ENCODE measurements at regions not wholly inside any gene's neighbourhood (a gene's known extent, or its start where the extent isn't known, plus 50 kb on each side); places are given as distances from the start of the nearest gene placed in this dataset.
"Not testable (repeated sequence)": the region's sequence is repeated elsewhere in the genome, so short reads cannot be mapped to it uniquely, and the experiment has no call there.

DNA sequence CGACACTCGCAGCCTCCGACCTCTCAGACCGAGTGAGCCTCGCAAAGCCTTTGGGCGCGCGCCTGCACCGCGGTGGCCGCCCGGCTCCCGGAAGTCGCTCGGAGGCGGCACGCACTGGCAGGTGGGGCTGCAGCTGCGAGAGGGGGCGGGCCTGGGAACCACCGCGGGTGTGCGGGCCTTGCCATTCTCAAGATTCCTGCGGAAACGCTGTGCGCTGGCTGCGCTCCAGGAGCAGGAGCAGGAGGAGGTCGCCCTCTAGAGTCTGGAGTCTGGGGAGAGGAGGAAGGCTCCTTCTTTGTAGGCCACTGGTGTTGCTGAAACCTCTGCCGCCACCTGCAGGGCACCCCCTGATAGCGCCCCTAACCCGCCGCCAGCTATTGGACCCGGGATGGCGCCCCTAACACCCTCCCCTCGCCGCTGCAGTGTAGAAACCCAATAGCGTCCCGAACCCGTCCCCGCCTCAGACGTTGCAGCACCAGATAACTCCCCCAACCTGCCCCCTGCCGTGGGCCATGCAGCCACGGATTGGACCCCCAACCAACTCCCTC lies 230.6 kb downstream of the LIPI start:
- not testable (repeated sequence) for H3K27ac ChIP-seq (ENCODE audit: low read depth, low read length); H3K4me2 ChIP-seq (ENCODE audit: low read length); H3K9me3 ChIP-seq (ENCODE audit: control insufficient read depth, insufficient read depth, low read length); H3K36me3 ChIP-seq (ENCODE audit: control insufficient read depth, low read length); H3K9me2 ChIP-seq (replicated peaks; ENCODE audit: control insufficient read depth, low read length); H3K4me3 ChIP-seq (ENCODE audit: low read length); H3F3A ChIP-seq (ENCODE audit: control insufficient read depth, insufficient read depth); H3K4me1 ChIP-seq (ENCODE audit: control insufficient read depth, low read length); H3K79me2 ChIP-seq (ENCODE audit: control insufficient read depth, low read length); H4K20me1 ChIP-seq (ENCODE audit: control insufficient read depth, insufficient read depth, low read depth, low read length); H3K27me3 ChIP-seq (ENCODE audit: control insufficient read depth, low read length)
- TF ChIP-seq, protein P1, sequence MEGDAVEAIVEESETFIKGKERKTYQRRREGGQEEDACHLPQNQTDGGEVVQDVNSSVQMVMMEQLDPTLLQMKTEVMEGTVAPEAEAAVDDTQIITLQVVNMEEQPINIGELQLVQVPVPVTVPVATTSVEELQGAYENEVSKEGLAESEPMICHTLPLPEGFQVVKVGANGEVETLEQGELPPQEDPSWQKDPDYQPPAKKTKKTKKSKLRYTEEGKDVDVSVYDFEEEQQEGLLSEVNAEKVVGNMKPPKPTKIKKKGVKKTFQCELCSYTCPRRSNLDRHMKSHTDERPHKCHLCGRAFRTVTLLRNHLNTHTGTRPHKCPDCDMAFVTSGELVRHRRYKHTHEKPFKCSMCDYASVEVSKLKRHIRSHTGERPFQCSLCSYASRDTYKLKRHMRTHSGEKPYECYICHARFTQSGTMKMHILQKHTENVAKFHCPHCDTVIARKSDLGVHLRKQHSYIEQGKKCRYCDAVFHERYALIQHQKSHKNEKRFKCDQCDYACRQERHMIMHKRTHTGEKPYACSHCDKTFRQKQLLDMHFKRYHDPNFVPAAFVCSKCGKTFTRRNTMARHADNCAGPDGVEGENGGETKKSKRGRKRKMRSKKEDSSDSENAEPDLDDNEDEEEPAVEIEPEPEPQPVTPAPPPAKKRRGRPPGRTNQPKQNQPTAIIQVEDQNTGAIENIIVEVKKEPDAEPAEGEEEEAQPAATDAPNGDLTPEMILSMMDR (IDR thresholded peaks at IDR 0.05; ENCODE audit: low read depth, low read length, poor library complexity, severe bottlenecking) = peak; percentile 25

DNA sequence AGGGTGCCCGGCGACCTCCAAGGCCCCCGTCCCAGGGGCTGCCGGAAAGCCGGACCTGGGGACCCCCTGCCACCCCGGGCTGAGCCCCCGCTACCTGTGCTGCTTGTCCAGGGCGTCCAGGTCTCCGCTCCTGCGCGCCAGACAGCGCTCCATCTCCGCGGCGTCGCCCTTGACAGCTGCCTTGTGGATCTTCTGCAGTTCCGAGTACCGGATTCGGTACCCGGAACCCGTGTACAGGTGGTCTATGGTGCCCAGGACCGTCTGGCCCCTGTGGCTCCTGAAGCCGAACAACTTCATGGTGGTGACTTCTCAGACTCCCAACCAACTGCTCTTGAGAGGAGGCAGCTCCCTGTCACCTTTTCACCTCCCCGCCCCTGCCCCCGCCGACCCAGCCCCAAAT lies 231.1 kb downstream of the LIPI start:
- H3K9me2 ChIP-seq (replicated peaks; ENCODE audit: control insufficient read depth, low read length); H3K4me3 ChIP-seq (ENCODE audit: low read length); H3K27ac ChIP-seq (ENCODE audit: low read depth, low read length); H3K36me3 ChIP-seq (ENCODE audit: control insufficient read depth, low read length); H3K4me2 ChIP-seq (ENCODE audit: low read length); H3K27me3 ChIP-seq (ENCODE audit: control insufficient read depth, low read length); H3F3A ChIP-seq (ENCODE audit: control insufficient read depth, insufficient read depth); H3K79me2 ChIP-seq (ENCODE audit: control insufficient read depth, low read length); H3K9me3 ChIP-seq (ENCODE audit: control insufficient read depth, insufficient read depth, low read length); H4K20me1 ChIP-seq (ENCODE audit: control insufficient read depth, insufficient read depth, low read depth, low read length); H3K4me1 ChIP-seq (ENCODE audit: control insufficient read depth, low read length): not testable (repeated sequence)

DNA sequence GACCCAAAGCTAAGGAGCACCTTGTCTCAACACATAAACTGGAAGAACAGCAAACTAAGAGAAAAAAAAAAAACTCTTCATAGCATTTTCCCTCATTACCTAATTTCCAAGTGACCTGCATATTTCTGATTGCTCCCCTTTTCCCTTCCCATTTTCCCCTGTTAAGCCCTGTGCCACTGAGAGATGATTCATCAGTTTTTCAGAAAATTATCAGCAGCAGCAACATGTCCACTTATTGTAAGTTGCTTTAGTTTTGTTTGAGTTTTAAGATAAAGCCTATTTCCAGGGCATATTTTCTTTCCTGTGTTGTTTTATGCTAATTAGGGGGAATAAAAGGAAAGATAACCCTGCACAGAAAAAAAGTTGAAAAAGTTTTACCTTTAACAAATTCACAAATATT lies 236.2 kb downstream of the LIPI start:
- H3F3A ChIP-seq (ENCODE audit: control insufficient read depth, insufficient read depth); H3K27ac ChIP-seq (ENCODE audit: low read depth, low read length); H3K9me3 ChIP-seq (ENCODE audit: control insufficient read depth, insufficient read depth, low read length); H3K9me2 ChIP-seq (replicated peaks; ENCODE audit: control insufficient read depth, low read length); H3K4me1 ChIP-seq (ENCODE audit: control insufficient read depth, low read length); H3K36me3 ChIP-seq (ENCODE audit: control insufficient read depth, low read length); H3K27me3 ChIP-seq (ENCODE audit: control insufficient read depth, low read length); H3K79me2 ChIP-seq (ENCODE audit: control insufficient read depth, low read length); H3K4me3 ChIP-seq (ENCODE audit: low read length); H4K20me1 ChIP-seq (ENCODE audit: control insufficient read depth, insufficient read depth, low read depth, low read length); H3K4me2 ChIP-seq (ENCODE audit: low read length): not testable (repeated sequence)

DNA sequence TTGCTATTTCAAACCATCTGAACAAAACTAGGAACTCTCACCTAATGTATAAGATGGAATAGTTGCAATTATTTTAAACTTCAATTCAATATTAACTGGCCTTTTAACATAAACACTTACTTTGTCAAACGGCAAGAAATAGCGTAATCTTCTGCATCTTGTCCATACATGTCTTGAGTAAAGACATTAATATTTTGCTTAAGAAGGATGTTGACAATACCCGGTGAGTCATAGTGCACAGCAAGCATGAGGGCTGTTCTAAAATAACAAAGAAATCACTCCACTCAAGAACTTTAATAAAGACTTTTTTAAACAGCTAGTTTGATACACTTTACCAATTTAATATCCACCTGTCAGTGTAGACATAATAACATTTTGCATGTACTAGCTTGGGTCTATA lies 240.9 kb downstream of the LIPI start:
- H3K9me3 ChIP-seq (ENCODE audit: control insufficient read depth, insufficient read depth, low read length); H3K36me3 ChIP-seq (ENCODE audit: control insufficient read depth, low read length); H3K9me2 ChIP-seq (replicated peaks; ENCODE audit: control insufficient read depth, low read length): not testable (repeated sequence)

DNA sequence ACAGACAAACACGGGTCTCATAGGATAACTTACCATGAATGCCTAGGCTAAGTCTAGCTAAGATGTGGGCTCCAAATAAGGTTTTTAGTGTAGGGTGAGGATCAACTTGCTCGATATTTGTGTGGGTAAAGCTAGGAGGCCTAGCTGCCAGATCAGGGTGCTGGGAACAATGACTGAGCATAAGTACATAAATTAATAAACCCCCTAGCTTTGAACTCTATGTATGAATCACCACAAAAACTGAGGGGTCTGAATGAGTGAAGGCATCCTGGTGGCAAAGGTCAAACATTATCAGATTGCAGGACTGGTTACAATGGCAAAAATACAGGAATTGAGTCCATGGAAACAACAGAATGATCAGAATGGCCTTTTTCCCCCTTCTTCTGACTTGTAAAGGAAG lies 241.8 kb downstream of the LIPI start:
- not testable (repeated sequence) for H4K20me1 ChIP-seq (ENCODE audit: control insufficient read depth, insufficient read depth, low read depth, low read length)

More for the DNA sequence above, 240.9 kb downstream of the LIPI start:
- H3K4me3 ChIP-seq (ENCODE audit: low read length); H3K27ac ChIP-seq (ENCODE audit: low read depth, low read length); H3K4me2 ChIP-seq (ENCODE audit: low read length); H3K4me1 ChIP-seq (ENCODE audit: control insufficient read depth, low read length); H3K27me3 ChIP-seq (ENCODE audit: control insufficient read depth, low read length); H4K20me1 ChIP-seq (ENCODE audit: control insufficient read depth, insufficient read depth, low read depth, low read length); H3K79me2 ChIP-seq (ENCODE audit: control insufficient read depth, low read length); H3F3A ChIP-seq (ENCODE audit: control insufficient read depth, insufficient read depth): not testable (repeated sequence)

DNA sequence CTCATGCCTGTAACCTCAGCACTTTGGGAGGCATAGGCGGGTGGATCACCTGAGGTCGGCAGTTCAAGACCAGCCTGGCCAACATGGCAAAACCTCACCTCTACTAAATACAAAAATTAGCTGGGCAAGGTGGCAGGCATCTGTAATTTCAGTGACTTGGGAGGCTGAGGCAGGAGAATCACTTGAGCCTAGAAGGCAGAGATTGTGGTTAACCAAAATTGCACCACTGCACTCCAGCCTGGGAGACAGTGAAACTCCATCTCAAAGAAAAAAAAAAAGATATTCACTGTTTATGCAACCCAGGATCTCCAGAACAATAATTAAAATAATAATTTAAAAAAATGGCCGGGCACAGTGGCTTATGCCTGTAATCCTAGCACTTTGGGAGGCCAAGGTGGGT lies 247.5 kb downstream of the LIPI start:
- H3K36me3 ChIP-seq (ENCODE audit: control insufficient read depth, low read length); H3K9me2 ChIP-seq (replicated peaks; ENCODE audit: control insufficient read depth, low read length); H4K20me1 ChIP-seq (ENCODE audit: control insufficient read depth, insufficient read depth, low read depth, low read length); H3K4me1 ChIP-seq (ENCODE audit: control insufficient read depth, low read length); H3K4me2 ChIP-seq (ENCODE audit: low read length); H3F3A ChIP-seq (ENCODE audit: control insufficient read depth, insufficient read depth); H3K27ac ChIP-seq (ENCODE audit: low read depth, low read length); H3K4me3 ChIP-seq (ENCODE audit: low read length); H3K9me3 ChIP-seq (ENCODE audit: control insufficient read depth, insufficient read depth, low read length); H3K79me2 ChIP-seq (ENCODE audit: control insufficient read depth, low read length); H3K27me3 ChIP-seq (ENCODE audit: control insufficient read depth, low read length): not testable (repeated sequence)

More for the DNA sequence above, 241.8 kb downstream of the LIPI start:
- H3K9me2 ChIP-seq (replicated peaks; ENCODE audit: control insufficient read depth, low read length); H3K79me2 ChIP-seq (ENCODE audit: control insufficient read depth, low read length); H3K27me3 ChIP-seq (ENCODE audit: control insufficient read depth, low read length); H3K27ac ChIP-seq (ENCODE audit: low read depth, low read length); H3F3A ChIP-seq (ENCODE audit: control insufficient read depth, insufficient read depth); H3K4me1 ChIP-seq (ENCODE audit: control insufficient read depth, low read length); H3K4me2 ChIP-seq (ENCODE audit: low read length); H3K9me3 ChIP-seq (ENCODE audit: control insufficient read depth, insufficient read depth, low read length); H3K36me3 ChIP-seq (ENCODE audit: control insufficient read depth, low read length); H3K4me3 ChIP-seq (ENCODE audit: low read length): not testable (repeated sequence)
